CD4-positive, alpha-beta T cell (primary cell): ENCODE measurements at regions not wholly inside any gene's neighbourhood (a gene's known extent, or its start where the extent isn't known, plus 50 kb on each side); places are given as distances from the start of the nearest gene placed in this dataset.

ENCODE experiments used
- ATAC-seq: fragments of 200-7000 bp; cut with Tn5 transposase; one replicate; pipeline ENCODE4 v1.10.0; 2022; ENCODE audit warnings: mild to moderate bottlenecking; ENCODE audit not compliant: poor library complexity
- CTCF ChIA-PET: fragments of 350-600 bp; sonication (Branson Sonifier 250); formaldehyde crosslinking; loops from one replicate; lab custom pipeline; 2021; ENCODE audit warnings: antibody characterized with exemption, inconsistent platforms; lab: Charles Lee
- POLR2A ChIA-PET: fragments of 350-600 bp; sonication (Branson Sonifier 250); formaldehyde crosslinking; loops from one replicate; lab custom pipeline; 2021; ENCODE audit warnings: antibody characterized with exemption, inconsistent platforms; lab: Charles Lee
- DNase-seq, 14 experiments: peaks; one replicate each; pipeline ENCODE4 v3.0.0-alpha.2; 2013 to 2020; ENCODE audit warnings: mixed read lengths in 2 of 14
- H3K27ac ChIP-seq, 2 donors: one replicate each; pipeline versions ENCODE4 v1.5.1 to v1.7.0; 2013; ENCODE audit warnings: low read length in 2 of 2, low read depth in 1 of 2, mild to moderate bottlenecking in 1 of 2
- H3K27me3 ChIP-seq, 2 experiments: 1 replicate in 1 of 2; 2 replicates in 1 of 2; pipeline versions ENCODE4 v1.6.1 to v1.7.0; 2013; ENCODE audit warnings: low read length in 2 of 2, control low read depth in 1 of 2, mild to moderate bottlenecking in 1 of 2, moderate library complexity in 1 of 2; ENCODE audit not compliant: insufficient read depth in 2 of 2, control insufficient read depth in 1 of 2
- H3K36me3 ChIP-seq: one replicate; pipeline ENCODE4 v1.6.1; 2013; ENCODE audit warnings: low read length, control low read depth; ENCODE audit not compliant: insufficient read depth
- H3K4me1 ChIP-seq: one replicate; pipeline ENCODE4 v1.6.1; 2013; ENCODE audit warnings: low read length, control low read depth; ENCODE audit not compliant: insufficient read depth
- H3K4me3 ChIP-seq: one replicate; pipeline ENCODE4 v1.5.1; 2013; ENCODE audit warnings: mild to moderate bottlenecking, low read length, moderate library complexity
- H3K9me3 ChIP-seq, 2 experiments: 1 replicate in 1 of 2; 2 replicates in 1 of 2; pipeline versions ENCODE4 v1.6.1 to v1.7.0; 2013; ENCODE audit warnings: low read length in 2 of 2, mild to moderate bottlenecking in 2 of 2, control low read depth in 1 of 2, moderate library complexity in 1 of 2; ENCODE audit not compliant: control insufficient read depth in 1 of 2, insufficient read depth in 1 of 2
- H3K27ac Mint-ChIP-seq: one replicate; pipeline ENCODE4 v1.8.0; 2020; ENCODE audit warnings: mixed read lengths
- H3K27me3 Mint-ChIP-seq: one replicate; pipeline ENCODE4 v1.8.0; 2021; ENCODE audit warnings: mixed read lengths
- H3K36me3 Mint-ChIP-seq: one replicate; pipeline ENCODE4 v1.8.0; 2021; ENCODE audit warnings: low read depth, mixed read lengths
- H3K4me1 Mint-ChIP-seq: one replicate; pipeline ENCODE4 v1.8.0; 2021; ENCODE audit warnings: low read depth, mixed read lengths
- H3K4me3 Mint-ChIP-seq: one replicate; pipeline ENCODE4 v1.8.0; 2020; ENCODE audit warnings: mild to moderate bottlenecking, mixed read lengths
- H3K9me3 Mint-ChIP-seq: one replicate; pipeline ENCODE4 v1.8.0; 2020; ENCODE audit warnings: mixed read lengths
- intact Hi-C, 2 experiments: fragments of 100-400 bp; cut with DNase I in 1 of 2; cut with micrococcal nuclease in 1 of 2; formaldehyde crosslinking; loops; one replicate each; pipeline versions ENCODE4 v1.15.1 to v1.9.0; 2023 to 2025; cut with DNase I, micrococcal nuclease
- TF ChIP-seq, protein P1 (sequence below): fragments of 200-600 bp; IDR thresholded peaks from one replicate; pipeline ENCODE4 v1.8.0; 2022; ENCODE audit warnings: antibody characterized with exemption, mild to moderate bottlenecking

GRCh38 chr15:99442252-99442897 is 123.4 kb upstream of the MEF2A start:
- TF ChIP-seq, protein P1, sequence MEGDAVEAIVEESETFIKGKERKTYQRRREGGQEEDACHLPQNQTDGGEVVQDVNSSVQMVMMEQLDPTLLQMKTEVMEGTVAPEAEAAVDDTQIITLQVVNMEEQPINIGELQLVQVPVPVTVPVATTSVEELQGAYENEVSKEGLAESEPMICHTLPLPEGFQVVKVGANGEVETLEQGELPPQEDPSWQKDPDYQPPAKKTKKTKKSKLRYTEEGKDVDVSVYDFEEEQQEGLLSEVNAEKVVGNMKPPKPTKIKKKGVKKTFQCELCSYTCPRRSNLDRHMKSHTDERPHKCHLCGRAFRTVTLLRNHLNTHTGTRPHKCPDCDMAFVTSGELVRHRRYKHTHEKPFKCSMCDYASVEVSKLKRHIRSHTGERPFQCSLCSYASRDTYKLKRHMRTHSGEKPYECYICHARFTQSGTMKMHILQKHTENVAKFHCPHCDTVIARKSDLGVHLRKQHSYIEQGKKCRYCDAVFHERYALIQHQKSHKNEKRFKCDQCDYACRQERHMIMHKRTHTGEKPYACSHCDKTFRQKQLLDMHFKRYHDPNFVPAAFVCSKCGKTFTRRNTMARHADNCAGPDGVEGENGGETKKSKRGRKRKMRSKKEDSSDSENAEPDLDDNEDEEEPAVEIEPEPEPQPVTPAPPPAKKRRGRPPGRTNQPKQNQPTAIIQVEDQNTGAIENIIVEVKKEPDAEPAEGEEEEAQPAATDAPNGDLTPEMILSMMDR, result no peak
- Histone ChIP-seq H3K27me3 (no peaks in the 10 kb centered on the region), H3K9me3 (no peaks in the 10 kb centered on the region), H3K27ac (no peak overlapping the region), H3K4me1 (peaks cover 61% of the 10 kb centered on the region), H3K36me3 (no peaks in the 10 kb centered on the region), H3K4me3 (no peak overlapping the region)
- Mint-ChIP-seq H3K4me1 (peaks cover 68% of the 10 kb centered on the region), H3K9me3 (no peaks in the 10 kb centered on the region), H3K27me3 (no peaks in the 10 kb centered on the region), H3K4me3 (peak overlapping the region; percentile 2), H3K27ac (peak overlapping the region; percentile 90), H3K36me3 (no peaks in the 10 kb centered on the region)
- peak in 1 of 14 experiments; percentile 31 for DNase-seq
- ChIA-PET POLR2A (interaction anchor here (0.6 to 4.2 kb wide), 5 partner anchors 9 to 43 kb away, joined by 3 to 20 read pairs (median 3); no protein-coding TSS in a partner anchor), CTCF (no interaction called here)
- ATAC-seq, result no peak
- intact Hi-C loops, result no loop called here

- peak overlapping the region; percentile 2 for H3K4me3 Mint-ChIP-seq
- peak in 1 of 14 experiments; percentile 10 for DNase-seq
These were observed 122.6 kb upstream of the MEF2A start for GRCh38 chr15:99443056-99443756.

DNA sequence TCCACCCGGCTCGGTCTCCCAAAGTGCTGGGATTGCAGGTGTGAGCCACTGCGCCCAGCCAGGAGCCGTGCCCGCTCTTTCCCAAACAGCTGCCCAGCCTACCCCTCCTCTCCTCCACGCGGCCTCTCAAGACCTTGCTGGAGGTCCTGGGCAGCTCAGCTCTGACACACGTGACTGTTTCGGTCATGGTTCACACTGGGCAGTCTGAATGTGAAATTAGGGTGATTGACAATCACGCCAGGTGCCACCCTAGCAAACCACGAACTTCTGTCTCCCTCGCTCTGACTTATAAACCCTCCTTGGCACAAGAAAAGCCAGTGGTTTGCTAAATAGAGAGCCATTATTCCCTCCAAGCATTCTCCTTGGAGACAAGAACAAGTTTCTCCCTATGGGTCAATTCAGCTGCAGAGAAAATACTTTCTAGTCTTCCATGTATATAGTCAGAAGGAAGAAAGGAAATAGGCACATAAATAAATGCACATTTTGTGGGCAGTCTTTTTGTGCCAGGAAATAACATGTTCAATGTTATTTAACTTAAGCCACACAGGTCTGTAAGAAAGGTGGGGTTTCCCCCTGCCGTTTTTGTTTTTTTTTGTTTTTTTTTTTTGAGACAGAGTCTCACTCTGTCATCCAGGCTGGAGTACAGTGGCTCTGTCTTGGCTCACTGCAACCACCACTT is 121.9 kb upstream of the MEF2A start:
- ATAC-seq (peak; percentile 86), DNase-seq (peak in 4 of 14 experiments; percentile 32 to 65 (median 60))
- CTCF ChIA-PET, result interaction anchor here (1.2 kb wide), 1 partner anchor 261 kb away, joined by 3 read pairs; no protein-coding TSS in a partner anchor
- Histone ChIP-seq H3K27me3 (no peaks in the 10 kb centered on the region), H3K4me1 (peaks cover 59% of the 10 kb centered on the region), H3K9me3 (no peaks in the 10 kb centered on the region), H3K36me3 (no peaks in the 10 kb centered on the region), H3K4me3 (no peak overlapping the region), H3K27ac (peak overlapping the region in 1 of 2 donors; percentile 34)
- no peaks in the 10 kb centered on the region for H3K27me3 Mint-ChIP-seq
- POLR2A ChIA-PET, result interaction anchor here (0.9 to 4.2 kb wide), 10 partner anchors 9 to 125 kb away, joined by 3 to 20 read pairs (median 3); no protein-coding TSS in a partner anchor
- H3K9me3 Mint-ChIP-seq, result no peaks in the 10 kb centered on the region
- H3K27ac Mint-ChIP-seq, result peak overlapping the region; percentile 90
- peaks cover 73% of the 10 kb centered on the region for H3K4me1 Mint-ChIP-seq
- no peaks in the 10 kb centered on the region for H3K36me3 Mint-ChIP-seq
- TF ChIP-seq, protein P1, result no peak
- intact Hi-C loops, result loop anchor here in 1 of 2 experiments (2.0 kb wide), 1 partner anchor 19 kb away; no protein-coding TSS in a partner anchor
- peak overlapping the region; percentile 83 for H3K4me3 Mint-ChIP-seq

More at GRCh38 chr15:99443056-99443756, 122.6 kb upstream of the MEF2A start:
- H3K4me1 Mint-ChIP-seq, result peaks cover 75% of the 10 kb centered on the region
- Histone ChIP-seq H3K9me3 (no peaks in the 10 kb centered on the region), H3K27me3 (no peaks in the 10 kb centered on the region), H3K36me3 (no peaks in the 10 kb centered on the region), H3K27ac (peak overlapping the region in 1 of 2 donors; percentile 21), H3K4me1 (peaks cover 61% of the 10 kb centered on the region), H3K4me3 (no peak overlapping the region)
- H3K36me3 Mint-ChIP-seq, result no peaks in the 10 kb centered on the region
- ATAC-seq, result no peak
- TF ChIP-seq, protein P1, result no peak
- no peaks in the 10 kb centered on the region for H3K27me3 Mint-ChIP-seq
- ChIA-PET POLR2A (interaction anchor here (1.0 to 4.2 kb wide), 6 partner anchors 10 to 121 kb away, joined by 3 to 20 read pairs (median 4); no protein-coding TSS in a partner anchor), CTCF (interaction anchor here (1.2 kb wide), 1 partner anchor 261 kb away, joined by 3 read pairs; no protein-coding TSS in a partner anchor)
- H3K9me3 Mint-ChIP-seq, result no peaks in the 10 kb centered on the region
- peak overlapping the region; percentile 90 for H3K27ac Mint-ChIP-seq
- intact Hi-C loops, result no loop called here
